SK-N-MC (cell line): ENCODE measurements at regions not wholly inside any gene's neighbourhood (a gene's known extent, or its start where the extent isn't known, plus 50 kb on each side); places are given as distances from the start of the nearest gene placed in this dataset.

Experiments used
- EZH2 ChIP-seq: fragments of 200-600 bp; sonication (generic); IDR thresholded peaks from one replicate; pipeline ENCODE4 v1.6.1; 2017; ENCODE audit warnings: antibody characterized with exemption
- FOXP2 ChIP-seq: optimal IDR thresholded peaks from 2 replicates; pipeline ENCODE3; 2011; ENCODE audit warnings: mild to moderate bottlenecking, moderate library complexity; ENCODE audit not compliant: insufficient read depth; ENCODE audit errors: extremely low read length, control extremely low read depth
- POLR2AphosphoS5 ChIP-seq: IDR thresholded peaks from 2 replicates; pipeline ENCODE4 v1.6.1; 2012; ENCODE audit warnings: mild to moderate bottlenecking, low read depth, low read length, borderline replicate concordance

DNA sequence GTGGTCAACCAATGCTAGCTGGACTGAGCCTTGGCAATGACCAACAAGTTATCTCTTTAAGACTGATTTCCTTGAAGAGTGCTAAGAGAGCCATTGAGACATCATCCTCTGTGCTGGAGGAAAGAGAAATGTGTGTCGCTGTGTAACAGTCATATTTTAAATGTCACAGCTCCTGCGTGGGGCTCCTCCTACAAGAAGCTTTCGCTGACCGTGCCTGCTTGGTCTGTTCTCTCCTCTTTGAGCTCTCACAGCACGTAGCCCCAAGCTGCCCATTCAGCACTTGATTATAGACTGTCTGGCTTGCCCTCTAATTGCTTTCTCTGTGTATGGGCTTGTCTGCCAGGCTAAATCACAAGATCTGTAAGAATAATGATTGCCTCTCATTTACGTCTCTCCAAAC lies 221.3 kb downstream of the FOXD2 start:
- TF ChIP-seq EZH2 (no peak), POLR2AphosphoS5 (no peak), FOXP2 (no peak)
